Activated naive CD4-positive, alpha-beta T cell treated with anti-CD3 and anti-CD28 coated beads, Interleukin-2, amount 50 U/mL, for 72 hours (primary cell): ENCODE measurements at regions not wholly inside any gene's neighbourhood (a gene's known extent, or its start where the extent isn't known, plus 50 kb on each side); places are given as distances from the start of the nearest gene placed in this dataset.

Experiments
- ATAC-seq, 2 donors: fragments of 150-1000 bp; cut with Tn5 transposase; 2 replicates each; pipeline ENCODE4 v1.10.0; 2021; ENCODE audit warnings: mild to moderate bottlenecking in 2 of 2, moderate library complexity in 2 of 2
- DNase-seq, 2 donors: peaks; one replicate each; pipeline ENCODE4 v3.0.0; 2021 to 2022; ENCODE audit warnings: low spot score in 2 of 2
- H3K27ac Mint-ChIP-seq, 2 donors: one replicate each; pipeline ENCODE4 v1.8.0; 2022; ENCODE audit warnings: mild to moderate bottlenecking in 2 of 2, mixed read lengths in 2 of 2
- H3K36me3 Mint-ChIP-seq, 2 donors: one replicate each; pipeline ENCODE4 v1.8.0; 2022; ENCODE audit warnings: mixed read lengths in 2 of 2
- H3K9me3 Mint-ChIP-seq, 2 donors: one replicate each; pipeline ENCODE4 v1.8.0; 2022; ENCODE audit warnings: mixed read lengths in 2 of 2

DNA sequence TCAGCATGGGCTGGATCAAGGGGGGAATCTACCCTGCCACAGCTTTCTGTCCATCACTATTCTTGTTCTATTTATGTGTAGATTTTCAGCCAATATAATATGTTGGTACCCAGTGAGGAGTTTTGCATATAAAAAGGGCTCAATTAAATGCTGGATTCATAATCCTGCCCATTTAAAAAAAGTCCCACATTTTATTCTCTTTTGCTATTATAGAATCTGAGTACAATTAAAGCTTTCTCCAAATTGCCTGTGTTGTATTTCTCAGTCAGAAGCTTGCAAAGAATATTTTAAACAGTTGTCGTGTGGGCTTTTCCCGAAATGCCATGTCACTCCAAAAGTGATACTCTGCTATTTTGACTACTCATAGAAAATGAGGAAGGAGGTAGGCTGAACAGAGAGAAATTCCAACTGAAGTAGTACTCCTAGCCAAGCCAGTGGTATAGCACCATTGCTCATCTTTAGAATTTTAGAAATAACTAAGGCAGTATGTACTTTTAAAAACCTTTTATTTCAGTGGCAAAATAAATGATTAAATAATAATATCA is 108.3 kb upstream of the HDAC9 start:
- no peak for DNase-seq
- H3K9me3 Mint-ChIP-seq: no peaks in the 10 kb centered on the region
- H3K36me3 Mint-ChIP-seq: no peaks in the 10 kb centered on the region
- no peak for ATAC-seq
- no peak overlapping the region for H3K27ac Mint-ChIP-seq

DNA sequence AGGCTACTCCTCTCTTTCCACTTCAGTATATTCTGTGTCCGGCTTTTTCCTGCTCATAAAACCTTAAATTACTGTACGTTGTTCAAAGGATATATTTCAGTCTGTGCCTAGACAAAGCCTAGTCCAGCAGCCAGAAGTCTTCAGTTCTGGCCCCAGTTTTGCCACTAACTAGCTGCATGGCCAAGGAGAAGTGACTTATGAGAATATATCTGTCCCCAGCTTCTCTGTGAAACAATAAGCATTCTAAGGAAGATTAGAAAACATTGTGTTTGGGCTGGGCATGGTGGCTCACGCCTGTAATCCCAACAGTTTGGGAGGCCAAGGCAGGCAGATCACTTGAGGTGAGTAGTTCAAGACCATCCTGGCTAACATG is 105.0 kb upstream of the HDAC9 start:
- H3K27ac Mint-ChIP-seq: no peak overlapping the region
- ATAC-seq: no peak
- no peak for DNase-seq
- H3K36me3 Mint-ChIP-seq: no peaks in the 10 kb centered on the region
- no peaks in the 10 kb centered on the region for H3K9me3 Mint-ChIP-seq

GRCh38 chr7:18393465-18394118 is 102.0 kb upstream of the HDAC9 start:
- no peak for ATAC-seq
- H3K9me3 Mint-ChIP-seq: no peaks in the 10 kb centered on the region
- DNase-seq: no peak
- H3K36me3 Mint-ChIP-seq: no peaks in the 10 kb centered on the region
- H3K27ac Mint-ChIP-seq: no peak overlapping the region

GRCh38 chr7:18395868-18396267 is 99.7 kb upstream of the HDAC9 start:
- Mint-ChIP-seq H3K36me3 (no peaks in the 10 kb centered on the region), H3K9me3 (no peaks in the 10 kb centered on the region), H3K27ac (no peak overlapping the region)
- no peak for ATAC-seq
- no peak for DNase-seq

GRCh38 chr7:18396953-18397352 is 98.6 kb upstream of the HDAC9 start:
- Mint-ChIP-seq H3K36me3 (no peaks in the 10 kb centered on the region), H3K27ac (no peak overlapping the region), H3K9me3 (no peaks in the 10 kb centered on the region)
- DNase-seq (no peak), ATAC-seq (no peak)

DNA sequence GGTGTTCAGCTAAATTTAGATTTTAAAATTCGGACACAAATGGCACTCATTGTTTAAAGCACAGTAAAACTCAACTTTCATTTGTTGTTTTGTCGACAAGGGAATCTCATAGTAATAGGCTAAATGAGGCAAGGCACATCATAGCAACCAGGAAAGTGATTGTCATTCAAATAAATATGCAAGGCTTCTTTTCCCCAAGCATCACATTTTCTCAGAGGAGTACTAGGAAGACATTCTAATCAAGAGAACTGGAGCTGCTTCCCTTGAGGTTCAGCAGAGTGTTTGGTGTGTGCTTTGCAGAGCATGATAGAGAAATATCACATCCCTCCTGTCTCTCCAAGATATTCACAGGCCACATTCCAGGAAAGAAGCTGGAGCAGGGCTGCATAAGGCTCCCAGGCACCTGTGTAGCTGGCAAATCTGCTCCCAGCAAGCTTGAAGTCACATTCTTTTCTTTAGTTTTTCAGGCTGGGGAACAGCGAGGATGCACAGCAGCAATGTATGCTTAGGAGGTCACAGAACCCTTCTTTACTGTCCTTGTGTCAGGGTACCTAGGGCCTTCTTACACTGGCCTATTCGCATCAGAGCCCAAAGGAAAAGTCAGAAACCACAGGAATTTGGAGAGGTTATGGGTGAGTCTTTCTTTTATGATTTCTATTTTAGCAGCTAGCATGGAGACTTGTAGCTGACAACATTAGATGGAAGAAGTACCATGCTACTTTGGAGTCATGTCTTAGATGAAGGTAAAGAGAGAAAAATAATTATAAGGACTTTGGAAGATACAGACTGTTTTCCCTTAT is 95.9 kb upstream of the HDAC9 start:
- no peak for ATAC-seq
- no peak for DNase-seq
- Mint-ChIP-seq H3K27ac (no peak overlapping the region), H3K9me3 (no peaks in the 10 kb centered on the region), H3K36me3 (no peaks in the 10 kb centered on the region)

GRCh38 chr7:18400275-18400674 is 95.3 kb upstream of the HDAC9 start:
- no peak for ATAC-seq
- no peaks in the 10 kb centered on the region for H3K9me3 Mint-ChIP-seq
- no peak overlapping the region for H3K27ac Mint-ChIP-seq
- no peak for DNase-seq
- H3K36me3 Mint-ChIP-seq: no peaks in the 10 kb centered on the region

GRCh38 chr7:18400726-18401125 is 94.8 kb upstream of the HDAC9 start:
- ATAC-seq: no peak
- Mint-ChIP-seq H3K27ac (no peak overlapping the region), H3K36me3 (no peaks in the 10 kb centered on the region), H3K9me3 (no peaks in the 10 kb centered on the region)
- no peak for DNase-seq

- no peak for DNase-seq
- Mint-ChIP-seq H3K9me3 (no peaks in the 10 kb centered on the region), H3K27ac (no peak overlapping the region), H3K36me3 (no peaks in the 10 kb centered on the region)
- no peak for ATAC-seq
Observed at GRCh38 chr7:18401757-18402156, 93.8 kb upstream of the HDAC9 start.

- Mint-ChIP-seq H3K36me3 (no peaks in the 10 kb centered on the region), H3K27ac (no peak overlapping the region), H3K9me3 (peaks cover 0 to 4% of the 10 kb centered on the region in 2 donors)
- ATAC-seq (no peak), DNase-seq (no peak)
Observed at GRCh38 chr7:18402488-18403183, 92.9 kb upstream of the HDAC9 start.

DNA sequence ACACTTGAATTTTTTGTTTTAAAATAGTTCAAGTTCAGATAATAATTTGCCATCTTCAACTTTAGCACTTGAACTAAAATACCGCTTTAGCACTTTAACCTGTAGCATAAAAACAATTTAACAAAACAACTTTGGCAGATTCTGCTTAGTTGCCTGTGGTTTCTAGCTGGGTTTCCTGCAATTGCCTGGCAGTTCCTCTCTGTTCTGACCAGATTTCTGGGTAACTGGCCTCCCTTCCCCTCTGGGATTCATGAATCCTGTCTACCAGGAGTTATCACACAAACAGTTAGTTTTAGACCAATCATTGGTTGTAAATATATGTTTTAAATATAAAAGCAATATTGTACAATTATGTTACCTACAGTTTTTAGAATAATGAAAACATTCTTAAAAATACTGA is 89.8 kb upstream of the HDAC9 start:
- no peak for ATAC-seq
- no peak overlapping the region for H3K27ac Mint-ChIP-seq
- no peak for DNase-seq
- H3K9me3 Mint-ChIP-seq: peaks cover 0 to 4% of the 10 kb centered on the region in 2 donors
- H3K36me3 Mint-ChIP-seq: no peaks in the 10 kb centered on the region

GRCh38 chr7:18407385-18407784 is 88.2 kb upstream of the HDAC9 start:
- H3K36me3 Mint-ChIP-seq: no peaks in the 10 kb centered on the region
- H3K9me3 Mint-ChIP-seq: peaks cover 0 to 4% of the 10 kb centered on the region in 2 donors
- no peak for ATAC-seq
- no peak for DNase-seq
- H3K27ac Mint-ChIP-seq: no peak overlapping the region

DNA sequence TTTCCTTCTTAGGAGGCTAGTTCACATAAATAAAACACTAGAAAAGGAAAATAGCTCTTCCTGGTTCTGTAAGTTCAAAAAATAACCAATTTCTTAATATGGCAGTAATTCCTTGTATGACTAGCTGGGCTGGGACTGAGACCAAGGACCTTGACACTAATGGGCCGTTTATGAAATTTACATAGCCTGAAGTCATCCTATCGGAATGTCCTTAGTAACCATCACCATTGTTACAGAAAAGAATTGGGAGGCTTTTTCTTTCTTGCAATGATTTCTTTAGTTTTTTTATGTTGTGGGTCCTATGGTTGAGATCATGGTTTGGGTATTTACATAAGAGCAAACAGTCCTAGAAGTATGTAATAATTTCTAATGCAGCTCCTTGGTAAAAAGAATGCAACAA is 87.1 kb upstream of the HDAC9 start:
- Mint-ChIP-seq H3K36me3 (no peaks in the 10 kb centered on the region), H3K9me3 (peaks cover 0 to 4% of the 10 kb centered on the region in 2 donors), H3K27ac (no peak overlapping the region)
- DNase-seq: no peak
- no peak for ATAC-seq

GRCh38 chr7:18408868-18409267 is 86.7 kb upstream of the HDAC9 start:
- DNase-seq (no peak), ATAC-seq (no peak)
- no peak overlapping the region for H3K27ac Mint-ChIP-seq
- no peaks in the 10 kb centered on the region for H3K36me3 Mint-ChIP-seq
- H3K9me3 Mint-ChIP-seq: peaks cover 0 to 4% of the 10 kb centered on the region in 2 donors

DNA sequence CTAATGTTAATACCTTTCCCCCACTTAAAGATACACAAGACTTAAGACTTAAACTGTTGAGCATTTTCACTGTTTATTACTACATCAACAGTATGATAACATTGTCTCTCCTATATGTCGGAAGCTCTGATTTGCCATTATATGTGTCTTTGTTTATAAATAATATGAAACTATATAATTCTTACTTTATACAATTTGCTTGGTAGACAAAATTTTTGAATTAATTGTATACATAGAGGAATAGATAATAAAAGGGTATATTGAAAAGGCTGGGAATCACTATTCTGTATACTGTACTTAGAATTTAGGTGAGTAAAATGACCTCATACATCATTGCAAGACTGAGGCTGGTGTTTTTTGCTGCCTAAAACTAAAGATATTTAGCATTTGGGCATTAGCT is 82.1 kb upstream of the HDAC9 start:
- no peaks in the 10 kb centered on the region for H3K9me3 Mint-ChIP-seq
- no peak for DNase-seq
- ATAC-seq: no peak
- H3K27ac Mint-ChIP-seq: no peak overlapping the region
- no peaks in the 10 kb centered on the region for H3K36me3 Mint-ChIP-seq

- Mint-ChIP-seq H3K9me3 (no peaks in the 10 kb centered on the region), H3K36me3 (no peaks in the 10 kb centered on the region), H3K27ac (no peak overlapping the region)
- DNase-seq (no peak), ATAC-seq (no peak)
Observed at GRCh38 chr7:18414885-18415284, 80.7 kb upstream of the HDAC9 start.

GRCh38 chr7:18416988-18417387 is 78.6 kb upstream of the HDAC9 start:
- no peak for DNase-seq
- Mint-ChIP-seq H3K27ac (no peak overlapping the region), H3K9me3 (no peaks in the 10 kb centered on the region), H3K36me3 (no peaks in the 10 kb centered on the region)
- no peak for ATAC-seq
